ENCODE measurements at regions not wholly inside any gene's neighbourhood (a gene's known extent, or its start where the extent isn't known, plus 50 kb on each side); places are given as distances from the start of the nearest gene placed in this dataset.

DNA sequence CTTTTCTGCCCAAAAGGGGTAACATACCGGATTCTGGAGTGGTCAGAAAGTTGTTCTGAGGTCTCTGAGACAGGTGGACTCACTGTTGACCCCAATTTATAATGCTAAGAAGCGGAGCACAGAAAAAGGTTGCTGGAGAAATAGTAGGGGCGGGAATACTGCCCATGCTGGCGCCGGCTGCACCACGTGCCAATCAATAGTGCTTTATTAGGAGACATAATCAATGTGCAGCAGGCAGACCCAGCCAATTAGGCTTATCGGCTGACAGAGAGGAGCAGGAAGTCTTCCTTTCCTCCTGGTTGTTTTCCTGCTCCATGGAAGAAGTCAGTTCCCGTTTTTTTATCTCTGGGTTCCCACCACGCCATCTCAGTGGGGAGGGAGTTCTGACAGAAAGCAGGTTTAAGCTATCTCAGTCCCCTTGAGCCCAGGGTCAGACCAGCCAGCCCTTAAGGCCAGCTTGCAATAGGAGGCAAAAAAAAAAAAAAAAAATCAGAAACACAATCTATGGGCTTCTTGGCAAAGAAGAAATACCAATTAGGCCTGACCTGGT lies 68.2 kb upstream of the IRX6 start:
- no peaks in the 10 kb centered on the region for H3K36me3 ChIP-seq
- no peak for DNase-seq
- no peaks in the 10 kb centered on the region for H3K9me3 ChIP-seq
- no peak overlapping the region for H3K4me3 ChIP-seq (ENCODE audit: low read depth, low read length)
- TF ChIP-seq CTCF (IDR thresholded peaks at IDR 0.05; ENCODE audit: low read depth, low read length), result no peak
- H3K27me3 ChIP-seq, result no peaks in the 10 kb centered on the region
- H3K4me1 ChIP-seq, result 0 out of 2 replicates have a peak, but pooled peaks cover 3% of the 10 kb centered on the region

GRCh38 chr16:55256412-55257016 lies 67.5 kb upstream of the IRX6 start:
- no peak overlapping the region for H3K4me3 ChIP-seq (ENCODE audit: low read depth, low read length)
- H3K4me1 ChIP-seq, result 0 out of 2 replicates have a peak, but pooled peaks cover 3% of the 10 kb centered on the region
- DNase-seq, result no peak
- no peaks in the 10 kb centered on the region for H3K36me3 ChIP-seq
- TF ChIP-seq CTCF (IDR thresholded peaks at IDR 0.05; ENCODE audit: low read depth, low read length), result no peak
- H3K27me3 ChIP-seq, result no peaks in the 10 kb centered on the region
- H3K9me3 ChIP-seq, result no peaks in the 10 kb centered on the region

DNA sequence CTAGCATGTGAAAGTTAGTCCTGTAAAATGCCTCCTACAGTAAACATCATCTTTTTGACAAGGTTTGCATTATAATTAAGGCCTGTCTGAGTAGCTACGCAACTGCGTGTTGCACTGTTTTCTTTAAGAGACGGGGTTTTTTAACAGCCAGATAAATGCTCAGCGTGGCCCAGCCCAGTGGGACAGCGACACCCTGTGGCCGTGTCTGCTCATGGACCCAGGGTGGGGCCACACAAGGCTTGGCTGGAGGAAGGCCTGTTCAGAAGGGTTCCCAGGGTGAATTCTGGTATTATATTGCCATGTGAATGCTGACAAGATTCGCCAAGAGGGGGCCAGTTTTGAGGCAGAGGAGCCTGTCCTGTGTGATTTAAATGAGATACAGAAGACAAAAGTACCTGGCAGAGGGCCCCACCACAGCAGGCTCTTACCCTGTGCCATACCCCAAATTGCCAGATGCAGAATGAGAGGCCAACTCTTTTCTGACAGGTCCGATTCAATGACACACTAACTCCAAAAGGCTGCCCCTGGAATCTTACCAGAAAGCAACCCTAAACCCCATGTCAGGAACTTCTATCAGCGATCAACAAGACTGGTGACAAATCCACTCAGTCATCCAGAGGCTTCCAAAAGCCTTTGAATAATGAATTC lies 65.9 kb upstream of the IRX6 start:
- H3K36me3 ChIP-seq, result no peaks in the 10 kb centered on the region
- peak; percentile 96 for TF ChIP-seq CTCF (IDR thresholded peaks at IDR 0.05; ENCODE audit: low read depth, low read length)
- H3K4me1 ChIP-seq, result 0 out of 2 replicates have a peak, but pooled peaks cover 3% of the 10 kb centered on the region
- no peak overlapping the region for H3K4me3 ChIP-seq (ENCODE audit: low read depth, low read length)
- H3K27me3 ChIP-seq, result no peaks in the 10 kb centered on the region
- DNase-seq, result peak; percentile 71
- no peaks in the 10 kb centered on the region for H3K9me3 ChIP-seq

DNA sequence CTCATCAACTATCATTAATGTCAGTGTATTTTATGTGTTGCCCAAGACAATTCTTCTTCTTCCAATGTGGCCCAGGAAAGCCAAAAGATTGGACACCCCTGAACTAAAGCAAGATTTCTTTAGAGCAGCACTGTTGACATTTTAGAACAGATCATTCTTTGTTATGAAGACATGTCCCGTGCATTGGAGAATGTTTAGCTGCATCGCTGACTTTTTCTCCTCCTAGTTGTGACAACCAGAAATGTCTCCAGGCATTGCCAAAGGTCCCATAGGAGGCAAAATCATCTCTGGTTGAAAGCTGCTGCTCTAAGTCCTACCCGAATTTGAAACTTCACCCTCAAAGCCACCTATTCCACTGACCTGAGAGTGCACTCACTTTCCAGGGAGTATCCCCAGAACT lies 62.7 kb upstream of the IRX6 start:
- 0 out of 2 replicates have a peak, but pooled peaks cover 3% of the 10 kb centered on the region for H3K4me1 ChIP-seq
- H3K27me3 ChIP-seq, result no peaks in the 10 kb centered on the region
- no peak for DNase-seq
- no peak overlapping the region for H3K4me3 ChIP-seq (ENCODE audit: low read depth, low read length)
- no peaks in the 10 kb centered on the region for H3K36me3 ChIP-seq
- no peak for TF ChIP-seq CTCF (IDR thresholded peaks at IDR 0.05; ENCODE audit: low read depth, low read length)
- H3K9me3 ChIP-seq, result no peaks in the 10 kb centered on the region

GRCh38 chr16:55263271-55264250 lies 60.4 kb upstream of the IRX6 start:
- no peak for DNase-seq
- Histone ChIP-seq H3K9me3 (no peaks in the 10 kb centered on the region), H3K4me3 (ENCODE audit: low read depth, low read length) (no peak overlapping the region), H3K36me3 (no peaks in the 10 kb centered on the region), H3K27me3 (no peaks in the 10 kb centered on the region), H3K4me1 (no peaks in the 10 kb centered on the region)
- TF ChIP-seq CTCF (IDR thresholded peaks at IDR 0.05; ENCODE audit: low read depth, low read length), result no peak
